H1 (cell line): ENCODE measurements at regions not wholly inside any gene's neighbourhood (a gene's known extent, or its start where the extent isn't known, plus 50 kb on each side); places are given as distances from the start of the nearest gene placed in this dataset.

Experiments
- CTCF ChIA-PET: fragments of 300-600 bp; sonication (Branson Sonifier 250); formaldehyde crosslinking; loops from one replicate; lab custom pipeline; 2021; ENCODE audit not compliant: partially characterized antibody; lab: Charles Lee
- POLR2A ChIA-PET: fragments of 300-600 bp; sonication (Branson Sonifier 250); formaldehyde crosslinking; loops from one replicate; lab custom pipeline; 2021; ENCODE audit warnings: inconsistent platforms; ENCODE audit not compliant: partially characterized antibody; lab: Charles Lee
- DNase-seq, 2 experiments: peaks; one replicate each; pipeline versions ENCODE4 v3.0.0 to v3.0.0-alpha.2; 2010 to 2022; ENCODE audit warnings: low spot score in 2 of 2, low read depth in 1 of 2, mixed read lengths in 1 of 2
- FAIRE-seq: peaks from 2 replicates; lab custom pipeline; 2011; peaks lifted over from hg19 to GRCh38; lab: Jason Lieb, UNC
- H2AFZ ChIP-seq: 2 replicates; pipeline ENCODE4 v1.8.1; 2012; ENCODE audit warnings: low read length, inconsistent platforms
- H2AK5ac ChIP-seq: 2 replicates; pipeline ENCODE4 v1.6.1; 2013; ENCODE audit warnings: low read depth, low read length
- H2BK120ac ChIP-seq: replicated peaks from 2 replicates; pipeline ENCODE3; 2013; ENCODE audit warnings: low read depth, low read length, inconsistent platforms
- H2BK12ac ChIP-seq: 2 replicates; pipeline ENCODE4 v1.6.1; 2013; ENCODE audit warnings: low read depth, low read length
- H2BK15ac ChIP-seq: 2 replicates; pipeline ENCODE4 v1.6.1; 2013; ENCODE audit warnings: low read length
- H2BK20ac ChIP-seq: 2 replicates; pipeline ENCODE4 v1.6.1; 2013; ENCODE audit warnings: low read length
- H2BK5ac ChIP-seq: 2 replicates; pipeline ENCODE4 v1.6.1; 2013; ENCODE audit warnings: low read depth, low read length
- H3K14ac ChIP-seq: 2 replicates; pipeline ENCODE4 v1.6.1; 2013; ENCODE audit warnings: inconsistent platforms; ENCODE audit not compliant: insufficient read length
- H3K18ac ChIP-seq: 2 replicates; pipeline ENCODE4 v1.6.1; 2013; ENCODE audit warnings: low read length; ENCODE audit errors: extremely low read depth
- H3K23ac ChIP-seq: 2 replicates; pipeline ENCODE4 v1.6.1; 2013; ENCODE audit warnings: inconsistent platforms; ENCODE audit not compliant: insufficient read length
- H3K23me2 ChIP-seq: 2 replicates; pipeline ENCODE4 v1.6.1; 2013; ENCODE audit warnings: low read depth, low read length
- H3K27ac ChIP-seq: 2 replicates; pipeline ENCODE4 v1.6.1; 2011; ENCODE audit warnings: low read depth, low read length, inconsistent platforms
- H3K27me3 ChIP-seq, 4 experiments: replicated peaks in 1 of 4; 1 replicate in 1 of 4; 2 replicates in 3 of 4; pipeline versions ENCODE4 v1.6.1 to v1.8.1; 2011 to 2013; ENCODE audit warnings: low read length in 3 of 4, mild to moderate bottlenecking in 3 of 4, inconsistent platforms in 2 of 4, mixed read lengths in 2 of 4, moderate library complexity in 1 of 4; ENCODE audit not compliant: control insufficient read depth in 3 of 4, insufficient read depth in 3 of 4; ENCODE audit errors: extremely low read depth in 1 of 4
- H3K36me3 ChIP-seq, 4 experiments: 2 replicates each; pipeline versions ENCODE4 v1.6.1 to v1.8.1; 2011 to 2013; ENCODE audit warnings: mild to moderate bottlenecking in 4 of 4, low read length in 3 of 4, moderate library complexity in 2 of 4, control low read depth in 1 of 4, inconsistent platforms in 1 of 4; ENCODE audit not compliant: insufficient read depth in 4 of 4, control insufficient read depth in 2 of 4
- H3K4ac ChIP-seq: replicated peaks from 2 replicates; pipeline ENCODE3; 2013; ENCODE audit warnings: low read length, low read depth, mixed read lengths, inconsistent platforms; ENCODE audit not compliant: insufficient read length
- H3K4me1 ChIP-seq, 4 experiments: replicated peaks in 1 of 4; 1 replicate in 1 of 4; 2 replicates in 3 of 4; pipeline versions ENCODE4 v1.6.1 to v1.8.1; 2011 to 2013; ENCODE audit warnings: low read length in 3 of 4, inconsistent platforms in 2 of 4, mixed read lengths in 1 of 4; ENCODE audit not compliant: insufficient read depth in 4 of 4, control insufficient read depth in 3 of 4
- H3K4me2 ChIP-seq, 2 experiments: 2 replicates each; pipeline versions ENCODE4 v1.6.1 to v1.8.1; 2011 to 2013; ENCODE audit warnings: low read depth in 2 of 2, low read length in 2 of 2, control low read depth in 1 of 2, inconsistent platforms in 1 of 2, mild to moderate bottlenecking in 1 of 2; ENCODE audit not compliant: insufficient read depth in 1 of 2
- H3K4me3 ChIP-seq, 4 experiments: fragments of 200-600, 300-600 bp in 1 of 4; sonication (generic), shearing (Covaris generic), sonication (Bioruptor Twin) in 1 of 4; 2 replicates each; pipeline versions ENCODE4 v1.5.1 to v1.8.1; 2011 to 2016; ENCODE audit warnings: low read length in 4 of 4, low read depth in 3 of 4, control low read depth in 2 of 4, inconsistent platforms in 2 of 4, mild to moderate bottlenecking in 2 of 4, mixed read lengths in 1 of 4, moderate library complexity in 1 of 4; ENCODE audit not compliant: insufficient read depth in 2 of 4; ENCODE audit errors: extremely low read depth in 1 of 4
- H3K56ac ChIP-seq: replicated peaks from 2 replicates; pipeline ENCODE3; 2013; ENCODE audit warnings: low read depth, mild to moderate bottlenecking, mixed read lengths, low read length, inconsistent platforms; ENCODE audit not compliant: insufficient read length
- H3K79me1 ChIP-seq: 2 replicates; pipeline ENCODE4 v1.6.1; 2013; ENCODE audit warnings: low read depth, low read length, control low read depth
- H3K79me2 ChIP-seq, 2 experiments: 2 replicates each; pipeline versions ENCODE4 v1.6.1 to v1.8.1; 2012 to 2013; ENCODE audit warnings: low read length in 2 of 2, mild to moderate bottlenecking in 2 of 2, inconsistent platforms in 1 of 2; ENCODE audit not compliant: insufficient read depth in 2 of 2, control insufficient read depth in 1 of 2
- H3K9ac ChIP-seq, 4 experiments: replicated peaks in 1 of 4; 1 replicate in 1 of 4; 2 replicates in 3 of 4; pipeline versions ENCODE4 v1.6.1 to v1.8.1; 2011 to 2013; ENCODE audit warnings: low read depth in 3 of 4, low read length in 3 of 4, control low read depth in 2 of 4, mild to moderate bottlenecking in 2 of 4, moderate library complexity in 2 of 4, inconsistent platforms in 1 of 4; ENCODE audit errors: extremely low read depth in 1 of 4
- H3K9me3 ChIP-seq, 2 experiments: 2 replicates each; pipeline versions ENCODE4 v1.6.1 to v1.8.1; 2012 to 2013; ENCODE audit warnings: mild to moderate bottlenecking in 2 of 2, moderate library complexity in 2 of 2, control low read depth in 1 of 2, inconsistent platforms in 1 of 2, low read depth in 1 of 2, low read length in 1 of 2, mixed read lengths in 1 of 2; ENCODE audit not compliant: insufficient read depth in 2 of 2
- H4K20me1 ChIP-seq, 2 experiments: replicated peaks in 1 of 2; 2 replicates each; pipeline versions ENCODE3 to v1.8.1; 2011 to 2013; ENCODE audit warnings: inconsistent platforms in 2 of 2, low read length in 2 of 2, mild to moderate bottlenecking in 1 of 2; ENCODE audit not compliant: insufficient read depth in 2 of 2, control insufficient read depth in 1 of 2
- H4K5ac ChIP-seq: 2 replicates; pipeline ENCODE4 v1.6.1; 2013; ENCODE audit warnings: low read length, low read depth, mixed read lengths, inconsistent platforms; ENCODE audit not compliant: insufficient read length
- H4K8ac ChIP-seq: 2 replicates; pipeline ENCODE4 v1.8.0; 2013; ENCODE audit warnings: mild to moderate bottlenecking, moderate library complexity, low read length, inconsistent platforms; ENCODE audit not compliant: insufficient read depth; ENCODE audit errors: extremely low read depth
- H4K91ac ChIP-seq: replicated peaks from 2 replicates; pipeline ENCODE3; 2013; ENCODE audit warnings: low read length, mixed read lengths, inconsistent platforms; ENCODE audit not compliant: insufficient read length
- CREB1 ChIP-seq: IDR thresholded peaks from 2 replicates; pipeline ENCODE4 v1.6.1; 2012; ENCODE audit warnings: inconsistent platforms
- KDM5A ChIP-seq: fragments of 200-600 bp; IDR thresholded peaks from 2 replicates; pipeline ENCODE4 v1.7.1; 2012; ENCODE audit warnings: mild to moderate bottlenecking, low read length, inconsistent platforms, mixed read lengths
- NANOG ChIP-seq: IDR thresholded peaks from 2 replicates; pipeline ENCODE4 v1.6.1; 2011; ENCODE audit warnings: low read length, low read depth, mild to moderate bottlenecking, inconsistent platforms; ENCODE audit not compliant: insufficient read depth, poor library complexity, severe bottlenecking
- SAP30 ChIP-seq: fragments of 300-600 bp; sonication (generic); IDR thresholded peaks from 2 replicates; pipeline ENCODE4 v1.7.1; 2012; ENCODE audit warnings: low read length, moderate library complexity, mild to moderate bottlenecking, inconsistent platforms; ENCODE audit not compliant: insufficient read depth, insufficient replicate concordance
- SUZ12 ChIP-seq: fragments of 200-600 bp; sonication (generic); IDR thresholded peaks from 2 replicates; pipeline ENCODE4 v1.6.1; 2012; ENCODE audit warnings: mild to moderate bottlenecking, inconsistent platforms, low read length, moderate library complexity, mixed read lengths
- WGBS, 2 experiments: shearing (Covaris generic) in 1 of 2; methylation state at CpG; one replicate each; pipeline versions ENCODE4 v1.1.6 to v1.1.7; 2013 to 2015; ENCODE audit warnings: low lambda C conversion rate in 2 of 2, mixed read lengths in 2 of 2, inconsistent platforms in 1 of 2, low coverage in 1 of 2, missing lambda C conversion rate in 1 of 2; ENCODE audit not compliant: insufficient replicate concordance in 2 of 2, insufficient coverage in 1 of 2, insufficient read length in 1 of 2; ENCODE audit errors: extremely low coverage in 1 of 2, missing lambda C conversion rate in 1 of 2; 5-methylcytosine and 5-hydroxymethylcytosine counted together
- TF ChIP-seq, protein P1 (sequence below): IDR thresholded peaks from 2 replicates; pipeline ENCODE4 v1.6.1; 2012; ENCODE audit warnings: low read length, inconsistent platforms

DNA sequence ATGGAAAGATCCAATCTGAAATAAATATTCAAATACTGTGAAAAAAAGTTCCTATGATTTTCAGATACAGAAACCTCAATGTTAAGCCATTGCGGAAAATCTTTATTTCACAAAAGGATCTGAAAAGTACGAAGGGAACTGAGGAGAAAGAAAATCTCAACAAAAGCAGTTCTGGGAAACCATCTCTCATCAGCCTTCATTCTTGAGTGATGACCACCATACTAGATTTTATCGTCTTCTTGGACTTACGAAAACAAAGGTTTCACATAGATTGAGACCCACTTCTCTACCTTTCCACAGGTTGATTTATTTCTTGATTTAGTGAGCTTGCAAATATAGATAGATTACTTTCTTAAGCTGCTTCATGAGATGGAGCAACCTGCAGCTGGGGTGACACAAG is 293.4 kb upstream of the LYZL1 start:
- Histone ChIP-seq H3K27me3 (no peaks in the 10 kb centered on the region), H3K18ac (no peak overlapping the region), H3K9ac (no peak overlapping the region), H3K27ac (no peak overlapping the region), H3K23me2 (no peaks in the 10 kb centered on the region), H2BK12ac (no peak overlapping the region), H4K91ac (no peak overlapping the region), H4K20me1 (no peaks in the 10 kb centered on the region), H3K36me3 (no peaks in the 10 kb centered on the region), H4K5ac (no peak overlapping the region), H3K79me2 (no peaks in the 10 kb centered on the region), H2AFZ (no peak overlapping the region), H2BK15ac (no peak overlapping the region), H3K23ac (no peak overlapping the region), H3K4me1 (no peaks in the 10 kb centered on the region), H3K14ac (no peak overlapping the region), H3K9me3 (no peaks in the 10 kb centered on the region), H3K79me1 (no peaks in the 10 kb centered on the region), H2BK5ac (no peak overlapping the region), H3K56ac (no peak overlapping the region), H2AK5ac (no peak overlapping the region), H3K4ac (no peak overlapping the region), H4K8ac (no peak overlapping the region), H3K4me3 (no peak overlapping the region), H3K4me2 (no peak overlapping the region), H2BK20ac (no peak overlapping the region), H2BK120ac (no peak overlapping the region)
- 91% methylated on average over 4 of the region's 4 CpGs; no CpG with 5 or more reads in 1 of the 2 experiments for WGBS, 2 experiments
- FAIRE-seq (no peak), DNase-seq (no peak)
- ChIA-PET CTCF (interaction anchor here (0.8 to 1.0 kb wide), 2 partner anchors 123 to 244 kb away, joined by 3 to 4 read pairs; no protein-coding TSS in a partner anchor), POLR2A (no interaction called here)
- TF ChIP-seq KDM5A, result no peak
- TF ChIP-seq, protein P1, sequence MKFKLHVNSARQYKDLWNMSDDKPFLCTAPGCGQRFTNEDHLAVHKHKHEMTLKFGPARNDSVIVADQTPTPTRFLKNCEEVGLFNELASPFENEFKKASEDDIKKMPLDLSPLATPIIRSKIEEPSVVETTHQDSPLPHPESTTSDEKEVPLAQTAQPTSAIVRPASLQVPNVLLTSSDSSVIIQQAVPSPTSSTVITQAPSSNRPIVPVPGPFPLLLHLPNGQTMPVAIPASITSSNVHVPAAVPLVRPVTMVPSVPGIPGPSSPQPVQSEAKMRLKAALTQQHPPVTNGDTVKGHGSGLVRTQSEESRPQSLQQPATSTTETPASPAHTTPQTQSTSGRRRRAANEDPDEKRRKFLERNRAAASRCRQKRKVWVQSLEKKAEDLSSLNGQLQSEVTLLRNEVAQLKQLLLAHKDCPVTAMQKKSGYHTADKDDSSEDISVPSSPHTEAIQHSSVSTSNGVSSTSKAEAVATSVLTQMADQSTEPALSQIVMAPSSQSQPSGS, result no peak
- TF ChIP-seq SUZ12, result no peak
- TF ChIP-seq NANOG, result no peak
- no peak for TF ChIP-seq CREB1
- no peak for TF ChIP-seq SAP30
